ENCODE measurements at regions not wholly inside any gene's neighbourhood (a gene's known extent, or its start where the extent isn't known, plus 50 kb on each side); places are given as distances from the start of the nearest gene placed in this dataset.

GRCh38 chr2:191530618-191531017, 147.3 kb upstream of the NABP1 start:
- no peaks in the 10 kb centered on the region for H3K27me3 ChIP-seq (ENCODE audit: control insufficient read depth, insufficient read depth, low read length)
- no peak overlapping the region for H3K4me3 ChIP-seq (ENCODE audit: insufficient read depth, low read depth, low read length)
- H3K36me3 ChIP-seq (replicated peaks; ENCODE audit: control insufficient read depth, insufficient read depth, low read length) = no peaks in the 10 kb centered on the region
- no peak for DNase-seq

DNA sequence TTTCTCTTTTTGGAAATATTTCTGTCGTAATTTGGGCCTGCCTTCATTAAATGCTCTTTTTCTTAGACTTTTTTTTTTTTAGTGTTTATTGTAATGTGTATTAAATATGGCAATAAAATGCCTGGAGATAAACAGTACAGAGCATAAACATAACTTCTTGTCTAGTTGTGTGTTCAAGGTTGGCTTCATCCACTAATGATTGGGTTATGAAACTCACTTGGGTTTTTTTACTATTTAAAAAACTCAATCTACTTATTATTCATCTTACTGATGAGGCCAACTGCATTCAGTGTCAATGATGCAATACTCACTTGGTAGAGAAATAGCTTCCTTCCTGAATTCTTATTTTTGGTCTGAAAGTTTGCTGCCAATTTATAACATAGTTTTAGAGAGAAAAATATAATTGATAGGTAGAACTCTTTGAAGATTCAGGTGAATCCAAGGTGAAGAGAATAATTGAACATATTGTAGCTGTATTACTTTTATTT, 144.2 kb upstream of the NABP1 start:
- Histone ChIP-seq H3K36me3 (replicated peaks; ENCODE audit: control insufficient read depth, insufficient read depth, low read length) (no peaks in the 10 kb centered on the region), H3K4me3 (ENCODE audit: insufficient read depth, low read depth, low read length) (no peak overlapping the region), H3K27me3 (ENCODE audit: control insufficient read depth, insufficient read depth, low read length) (no peaks in the 10 kb centered on the region)
- no peak for DNase-seq

GRCh38 chr2:191537921-191538320, 140.0 kb upstream of the NABP1 start:
- Histone ChIP-seq H3K27me3 (ENCODE audit: control insufficient read depth, insufficient read depth, low read length) (no peaks in the 10 kb centered on the region; the same call in 1 of the 2 replicates), H3K36me3 (replicated peaks; ENCODE audit: control insufficient read depth, insufficient read depth, low read length) (no peaks in the 10 kb centered on the region), H3K4me3 (ENCODE audit: insufficient read depth, low read depth, low read length) (no peak overlapping the region)
- DNase-seq = no peak

GRCh38 chr2:191538334-191538903, 139.5 kb upstream of the NABP1 start:
- H3K27me3 ChIP-seq (ENCODE audit: control insufficient read depth, insufficient read depth, low read length) = no peaks in the 10 kb centered on the region; the same call in 1 of the 2 replicates
- H3K36me3 ChIP-seq (replicated peaks; ENCODE audit: control insufficient read depth, insufficient read depth, low read length) = no peaks in the 10 kb centered on the region
- no peak overlapping the region for H3K4me3 ChIP-seq (ENCODE audit: insufficient read depth, low read depth, low read length)
- no peak for DNase-seq

DNA sequence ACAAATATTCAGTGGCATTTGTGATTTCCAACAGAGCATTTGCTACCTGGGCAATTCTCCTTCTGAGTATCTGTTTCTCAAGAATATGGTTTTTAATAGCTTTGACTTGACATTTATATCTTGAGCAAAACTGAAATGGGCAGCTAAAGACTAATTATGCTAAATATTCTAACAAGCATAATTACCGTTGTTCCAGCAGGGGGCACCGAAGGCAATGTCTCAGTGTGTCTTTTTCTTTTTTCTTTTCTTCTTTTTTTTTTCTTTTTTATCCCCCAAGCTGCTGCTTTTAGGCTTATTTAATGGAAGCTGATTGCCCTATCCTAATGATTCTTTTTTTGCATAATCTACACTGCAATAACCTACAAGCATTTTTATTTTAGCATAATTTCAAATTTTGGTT, 138.9 kb upstream of the NABP1 start:
- H3K4me3 ChIP-seq (ENCODE audit: insufficient read depth, low read depth, low read length) = no peak overlapping the region
- no peaks in the 10 kb centered on the region for H3K36me3 ChIP-seq (replicated peaks; ENCODE audit: control insufficient read depth, insufficient read depth, low read length)
- no peak for DNase-seq
- no peaks in the 10 kb centered on the region; the same call in 1 of the 2 replicates for H3K27me3 ChIP-seq (ENCODE audit: control insufficient read depth, insufficient read depth, low read length)

GRCh38 chr2:191540681-191541080, 137.3 kb upstream of the NABP1 start:
- no peaks in the 10 kb centered on the region; the same call in 1 of the 2 replicates for H3K27me3 ChIP-seq (ENCODE audit: control insufficient read depth, insufficient read depth, low read length)
- no peak for DNase-seq
- H3K36me3 ChIP-seq (replicated peaks; ENCODE audit: control insufficient read depth, insufficient read depth, low read length) = no peaks in the 10 kb centered on the region
- H3K4me3 ChIP-seq (ENCODE audit: insufficient read depth, low read depth, low read length) = no peak overlapping the region

DNA sequence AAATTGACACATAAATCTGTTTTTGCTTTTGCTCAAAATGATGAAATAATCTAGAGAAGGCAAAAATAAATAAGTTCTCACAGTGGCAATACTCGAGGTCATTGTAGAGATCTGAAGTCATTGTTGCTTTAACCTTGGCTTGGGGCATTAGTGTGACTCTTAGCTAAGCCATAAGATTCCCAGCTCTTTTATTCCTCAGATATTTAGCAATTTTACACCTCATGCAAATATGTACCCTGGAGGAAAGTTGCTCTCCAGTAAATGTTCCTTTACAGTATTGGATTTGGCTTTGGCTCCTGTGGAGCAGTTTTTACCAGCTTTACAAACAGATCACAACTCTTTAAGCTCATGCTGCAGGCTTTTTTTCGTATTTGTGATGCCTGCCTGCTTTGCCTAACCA, 134.2 kb upstream of the NABP1 start:
- no peak overlapping the region for H3K4me3 ChIP-seq (ENCODE audit: insufficient read depth, low read depth, low read length)
- no peaks in the 10 kb centered on the region for H3K36me3 ChIP-seq (replicated peaks; ENCODE audit: control insufficient read depth, insufficient read depth, low read length)
- no peaks in the 10 kb centered on the region; the same call in 1 of the 2 replicates for H3K27me3 ChIP-seq (ENCODE audit: control insufficient read depth, insufficient read depth, low read length)
- no peak for DNase-seq

DNA sequence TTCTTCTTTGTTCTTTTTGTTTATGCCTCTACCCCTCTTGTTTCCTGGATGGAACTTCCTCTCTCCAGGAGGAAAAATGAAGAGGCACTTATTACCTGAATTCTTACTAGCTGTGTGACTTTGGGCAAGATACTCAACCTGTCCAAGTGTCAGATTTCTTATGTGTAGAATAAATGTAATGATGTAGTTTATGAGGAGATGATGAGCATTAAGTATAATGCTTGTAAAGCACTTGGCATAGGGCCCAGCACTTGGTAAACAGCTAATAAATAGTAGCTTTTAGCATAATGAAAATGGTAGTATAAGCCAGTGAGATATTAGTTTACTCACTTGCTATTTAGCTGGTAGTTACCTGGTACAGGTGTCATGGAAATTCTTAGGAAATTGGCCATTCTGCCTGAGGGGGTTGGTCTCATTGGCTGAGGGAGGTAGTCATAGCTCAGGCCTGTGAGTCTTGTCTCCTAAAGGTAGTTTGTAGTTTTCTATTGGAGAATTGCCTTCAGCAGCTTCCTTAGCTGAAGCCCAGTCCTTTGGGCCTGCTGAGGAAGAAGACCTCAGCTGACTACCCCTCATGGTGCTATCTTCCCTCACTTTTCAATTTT, 133.4 kb upstream of the NABP1 start:
- DNase-seq = no peak
- no peak overlapping the region for H3K4me3 ChIP-seq (ENCODE audit: insufficient read depth, low read depth, low read length)
- H3K27me3 ChIP-seq (ENCODE audit: control insufficient read depth, insufficient read depth, low read length) = no peaks in the 10 kb centered on the region; the same call in 1 of the 2 replicates
- H3K36me3 ChIP-seq (replicated peaks; ENCODE audit: control insufficient read depth, insufficient read depth, low read length) = no peaks in the 10 kb centered on the region

DNA sequence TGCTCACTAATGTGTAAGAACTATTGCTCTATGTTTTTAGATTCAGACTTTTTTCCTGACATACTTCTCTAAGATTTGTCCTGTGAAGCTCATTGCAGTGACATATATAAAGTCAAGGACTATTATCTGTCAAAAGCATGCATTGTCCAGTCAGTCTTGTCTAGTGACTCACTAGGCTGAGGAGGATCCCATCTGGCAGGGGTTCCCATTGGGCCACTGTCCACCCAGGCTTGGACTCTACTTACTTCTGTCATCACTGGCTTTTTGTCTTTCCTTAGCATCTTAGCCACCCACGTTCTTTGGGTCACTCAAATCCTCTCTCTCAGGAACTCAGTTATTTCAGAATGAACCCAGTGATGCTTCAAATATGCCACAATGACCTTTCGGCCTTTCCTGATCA, 132.6 kb upstream of the NABP1 start:
- Histone ChIP-seq H3K36me3 (replicated peaks; ENCODE audit: control insufficient read depth, insufficient read depth, low read length) (no peaks in the 10 kb centered on the region), H3K27me3 (ENCODE audit: control insufficient read depth, insufficient read depth, low read length) (no peaks in the 10 kb centered on the region; the same call in 1 of the 2 replicates), H3K4me3 (ENCODE audit: insufficient read depth, low read depth, low read length) (no peak overlapping the region)
- DNase-seq = no peak

- Histone ChIP-seq H3K27me3 (ENCODE audit: control insufficient read depth, insufficient read depth, low read length) (no peaks in the 10 kb centered on the region), H3K36me3 (replicated peaks; ENCODE audit: control insufficient read depth, insufficient read depth, low read length) (no peaks in the 10 kb centered on the region), H3K4me3 (ENCODE audit: insufficient read depth, low read depth, low read length) (no peak overlapping the region)
- DNase-seq = no peak
Measured at GRCh38 chr2:191552066-191552465, 125.9 kb upstream of the NABP1 start.

DNA sequence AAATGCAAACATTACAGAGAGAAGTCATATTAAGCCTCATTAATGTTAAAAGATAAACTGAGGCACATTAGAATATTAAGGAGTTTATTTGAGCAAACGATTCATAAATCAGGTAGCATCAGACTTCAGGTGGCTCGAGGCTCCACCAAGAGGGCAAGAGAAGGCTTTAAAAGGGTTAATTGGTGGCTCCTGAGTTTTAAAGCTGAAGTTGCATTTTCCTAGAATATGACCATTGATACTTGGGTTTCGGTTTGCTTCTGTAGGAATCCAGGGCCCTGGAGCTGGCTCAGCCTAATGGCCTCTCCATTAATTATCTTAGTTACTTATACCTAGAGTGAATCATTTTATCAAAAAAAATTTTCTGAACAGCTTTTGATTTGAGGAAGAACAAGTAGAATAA, 123.7 kb upstream of the NABP1 start:
- no peaks in the 10 kb centered on the region for H3K36me3 ChIP-seq (replicated peaks; ENCODE audit: control insufficient read depth, insufficient read depth, low read length)
- no peak for DNase-seq
- H3K4me3 ChIP-seq (ENCODE audit: insufficient read depth, low read depth, low read length) = no peak overlapping the region
- H3K27me3 ChIP-seq (ENCODE audit: control insufficient read depth, insufficient read depth, low read length) = no peaks in the 10 kb centered on the region

DNA sequence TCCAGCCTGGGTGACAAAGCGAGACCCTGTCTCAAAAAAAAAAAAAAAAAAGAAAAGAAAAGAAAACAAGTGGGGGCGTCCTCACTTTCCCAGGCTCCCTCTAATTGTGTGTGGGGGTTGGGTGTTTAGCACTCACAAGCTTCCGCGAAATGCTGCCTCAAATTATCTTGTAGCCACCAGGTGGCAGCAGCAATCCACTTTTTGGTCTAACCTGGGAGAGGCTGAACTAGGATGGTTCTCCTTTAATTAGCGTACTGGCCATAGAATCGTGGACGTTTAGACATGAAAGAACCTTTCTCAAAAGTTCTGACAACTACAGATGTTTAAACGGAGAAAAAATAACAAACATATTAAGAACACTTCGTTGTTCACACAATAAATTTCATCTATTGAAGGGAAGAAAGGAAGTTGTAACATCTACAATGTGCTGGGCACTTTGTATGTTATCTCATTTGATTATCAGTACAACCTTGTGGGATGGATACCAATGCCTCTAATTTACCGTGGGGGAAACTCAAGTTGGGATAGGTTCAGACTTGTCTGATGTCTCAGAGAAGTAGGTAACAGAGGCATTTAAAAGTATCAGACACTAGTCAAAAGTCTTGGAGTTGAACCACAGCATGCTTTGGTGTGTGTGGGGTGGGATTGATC, 122.7 kb upstream of the NABP1 start:
- Histone ChIP-seq H3K4me3 (ENCODE audit: insufficient read depth, low read depth, low read length) (no peak overlapping the region), H3K27me3 (ENCODE audit: control insufficient read depth, insufficient read depth, low read length) (no peaks in the 10 kb centered on the region), H3K36me3 (replicated peaks; ENCODE audit: control insufficient read depth, insufficient read depth, low read length) (no peaks in the 10 kb centered on the region)
- peak; percentile 64 for DNase-seq

DNA sequence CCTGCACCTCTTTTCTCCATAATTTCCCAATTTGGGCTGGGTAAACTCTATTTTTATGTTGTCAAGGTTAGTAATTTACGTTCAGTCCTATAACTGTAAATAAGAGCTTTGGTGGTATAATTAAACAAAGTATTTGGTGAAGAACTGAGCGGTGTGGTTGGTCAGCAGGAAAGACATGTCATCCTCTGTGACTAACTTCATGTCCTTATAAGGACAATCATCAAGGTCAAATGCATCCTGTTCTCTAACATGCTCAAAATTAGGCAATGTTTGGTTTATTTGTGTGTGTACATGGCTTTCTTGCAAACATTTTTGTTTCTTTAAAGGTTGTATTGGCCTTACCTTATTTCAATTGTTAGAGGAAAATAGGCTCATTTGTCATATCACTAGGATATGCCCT, 121.5 kb upstream of the NABP1 start:
- H3K27me3 ChIP-seq (ENCODE audit: control insufficient read depth, insufficient read depth, low read length) = no peaks in the 10 kb centered on the region
- DNase-seq = no peak
- H3K4me3 ChIP-seq (ENCODE audit: insufficient read depth, low read depth, low read length) = no peak overlapping the region
- H3K36me3 ChIP-seq (replicated peaks; ENCODE audit: control insufficient read depth, insufficient read depth, low read length) = no peaks in the 10 kb centered on the region

- Histone ChIP-seq H3K4me3 (ENCODE audit: insufficient read depth, low read depth, low read length) (no peak overlapping the region), H3K36me3 (replicated peaks; ENCODE audit: control insufficient read depth, insufficient read depth, low read length) (no peaks in the 10 kb centered on the region), H3K27me3 (ENCODE audit: control insufficient read depth, insufficient read depth, low read length) (no peaks in the 10 kb centered on the region)
- DNase-seq = no peak
Measured at GRCh38 chr2:191557841-191558240, 120.1 kb upstream of the NABP1 start.

- H3K36me3 ChIP-seq (replicated peaks; ENCODE audit: control insufficient read depth, insufficient read depth, low read length) = no peaks in the 10 kb centered on the region
- H3K4me3 ChIP-seq (ENCODE audit: insufficient read depth, low read depth, low read length) = no peak overlapping the region
- H3K27me3 ChIP-seq (ENCODE audit: control insufficient read depth, insufficient read depth, low read length) = 0 out of 2 replicates have a peak, but pooled peaks cover 1% of the 10 kb centered on the region
- DNase-seq = no peak
Measured at GRCh38 chr2:191559569-191559968, 118.4 kb upstream of the NABP1 start.

Data from H7 (cell line).